ENCODE measurements at regions not wholly inside any gene's neighbourhood (a gene's known extent, or its start where the extent isn't known, plus 50 kb on each side); places are given as distances from the start of the nearest gene placed in this dataset.

DNA sequence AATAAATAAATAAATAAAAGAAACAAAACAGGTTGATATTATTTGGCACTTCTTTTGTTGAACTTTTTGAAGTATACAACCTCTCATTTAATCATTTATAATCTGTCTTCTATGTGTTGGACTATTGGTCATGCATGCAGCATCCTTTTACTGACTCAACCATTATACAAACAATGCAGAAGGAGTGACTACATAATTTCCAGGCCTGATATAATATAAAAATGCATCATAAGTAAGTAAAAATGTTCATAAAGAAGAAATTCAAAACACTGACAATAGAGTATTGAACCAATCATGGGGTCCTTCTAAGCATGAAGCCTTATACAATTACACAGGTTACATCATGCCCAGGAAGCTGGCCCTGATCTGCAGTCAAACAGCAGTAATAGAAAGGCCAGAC lies 141.5 kb upstream of the FN1 start:
- Mint-ChIP-seq H3K4me1 (ENCODE audit: low read depth, unreplicated experiment) (peaks cover 7% of the 10 kb centered on the region), H3K4me3 (ENCODE audit: unreplicated experiment) (no peak overlapping the region), H3K27ac (ENCODE audit: unreplicated experiment) (no peak overlapping the region), H3K27me3 (ENCODE audit: unreplicated experiment) (no peaks in the 10 kb centered on the region), H3K36me3 (ENCODE audit: unreplicated experiment) (no peaks in the 10 kb centered on the region), H3K9me3 (ENCODE audit: unreplicated experiment) (peaks cover 2% of the 10 kb centered on the region)
- TF ChIP-seq, protein P1, sequence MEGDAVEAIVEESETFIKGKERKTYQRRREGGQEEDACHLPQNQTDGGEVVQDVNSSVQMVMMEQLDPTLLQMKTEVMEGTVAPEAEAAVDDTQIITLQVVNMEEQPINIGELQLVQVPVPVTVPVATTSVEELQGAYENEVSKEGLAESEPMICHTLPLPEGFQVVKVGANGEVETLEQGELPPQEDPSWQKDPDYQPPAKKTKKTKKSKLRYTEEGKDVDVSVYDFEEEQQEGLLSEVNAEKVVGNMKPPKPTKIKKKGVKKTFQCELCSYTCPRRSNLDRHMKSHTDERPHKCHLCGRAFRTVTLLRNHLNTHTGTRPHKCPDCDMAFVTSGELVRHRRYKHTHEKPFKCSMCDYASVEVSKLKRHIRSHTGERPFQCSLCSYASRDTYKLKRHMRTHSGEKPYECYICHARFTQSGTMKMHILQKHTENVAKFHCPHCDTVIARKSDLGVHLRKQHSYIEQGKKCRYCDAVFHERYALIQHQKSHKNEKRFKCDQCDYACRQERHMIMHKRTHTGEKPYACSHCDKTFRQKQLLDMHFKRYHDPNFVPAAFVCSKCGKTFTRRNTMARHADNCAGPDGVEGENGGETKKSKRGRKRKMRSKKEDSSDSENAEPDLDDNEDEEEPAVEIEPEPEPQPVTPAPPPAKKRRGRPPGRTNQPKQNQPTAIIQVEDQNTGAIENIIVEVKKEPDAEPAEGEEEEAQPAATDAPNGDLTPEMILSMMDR (IDR thresholded peaks at IDR 0.05; ENCODE audit: partially characterized antibody, unreplicated experiment) = no peak
- no peak for DNase-seq

DNA sequence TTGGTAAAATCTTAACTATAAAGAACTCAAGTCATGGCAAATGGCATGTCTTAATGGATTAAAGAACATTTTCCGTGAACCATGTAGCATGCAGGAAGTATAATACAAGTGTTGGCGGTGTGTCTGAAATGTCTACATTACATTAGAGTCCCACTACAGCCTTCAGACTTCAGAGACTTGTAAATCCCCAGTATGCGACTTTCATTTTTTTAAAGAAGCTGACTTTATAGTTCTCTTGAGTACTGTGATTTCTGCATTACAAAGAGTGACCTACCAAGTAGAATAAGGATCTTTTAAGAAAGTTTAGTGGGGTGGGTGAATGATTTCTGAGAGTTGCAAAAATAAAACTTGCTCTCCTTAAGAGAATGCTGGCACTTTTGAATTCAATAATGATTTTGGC lies 140.7 kb upstream of the FN1 start:
- H3K36me3 Mint-ChIP-seq (ENCODE audit: unreplicated experiment) = no peaks in the 10 kb centered on the region
- H3K4me3 Mint-ChIP-seq (ENCODE audit: unreplicated experiment) = no peak overlapping the region
- no peaks in the 10 kb centered on the region for H3K27me3 Mint-ChIP-seq (ENCODE audit: unreplicated experiment)
- no peak for DNase-seq
- H3K9me3 Mint-ChIP-seq (ENCODE audit: unreplicated experiment) = peaks cover 2% of the 10 kb centered on the region
- TF ChIP-seq, protein P1 (IDR thresholded peaks at IDR 0.05; ENCODE audit: partially characterized antibody, unreplicated experiment) = no peak
- no peak overlapping the region for H3K27ac Mint-ChIP-seq (ENCODE audit: unreplicated experiment)
- H3K4me1 Mint-ChIP-seq (ENCODE audit: low read depth, unreplicated experiment) = peaks cover 7% of the 10 kb centered on the region

DNA sequence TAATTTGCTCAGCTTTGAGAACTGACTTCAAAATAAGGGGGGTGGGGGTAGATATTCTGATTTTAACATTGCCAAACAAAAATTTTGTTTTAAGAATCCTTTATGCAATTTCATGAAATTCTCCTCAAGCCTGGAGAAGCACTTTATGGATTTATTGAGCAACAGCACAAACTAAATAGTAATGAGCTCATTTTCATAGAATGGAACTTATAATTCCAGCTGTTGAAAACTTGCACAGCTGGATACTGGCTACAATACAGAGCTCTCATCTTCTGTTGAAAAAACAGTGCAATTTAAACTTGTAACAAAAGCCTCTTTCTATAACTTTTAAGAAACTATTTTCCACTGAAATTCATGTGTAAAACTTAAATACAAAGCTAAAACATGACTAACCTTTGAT lies 137.6 kb upstream of the FN1 start:
- TF ChIP-seq, protein P1 (IDR thresholded peaks at IDR 0.05; ENCODE audit: partially characterized antibody, unreplicated experiment) = no peak
- Mint-ChIP-seq H3K27me3 (ENCODE audit: unreplicated experiment) (peaks cover 2% of the 10 kb centered on the region), H3K27ac (ENCODE audit: unreplicated experiment) (no peak overlapping the region), H3K4me3 (ENCODE audit: unreplicated experiment) (no peak overlapping the region), H3K4me1 (ENCODE audit: low read depth, unreplicated experiment) (no peaks in the 10 kb centered on the region), H3K36me3 (ENCODE audit: unreplicated experiment) (no peaks in the 10 kb centered on the region), H3K9me3 (ENCODE audit: unreplicated experiment) (peaks cover 2% of the 10 kb centered on the region)
- DNase-seq = no peak

- Mint-ChIP-seq H3K4me3 (ENCODE audit: unreplicated experiment) (no peak overlapping the region), H3K27me3 (ENCODE audit: unreplicated experiment) (peaks cover 2% of the 10 kb centered on the region), H3K9me3 (ENCODE audit: unreplicated experiment) (peaks cover 2% of the 10 kb centered on the region), H3K36me3 (ENCODE audit: unreplicated experiment) (no peaks in the 10 kb centered on the region), H3K27ac (ENCODE audit: unreplicated experiment) (no peak overlapping the region), H3K4me1 (ENCODE audit: low read depth, unreplicated experiment) (no peaks in the 10 kb centered on the region)
- no peak for DNase-seq
- TF ChIP-seq, protein P1 (IDR thresholded peaks at IDR 0.05; ENCODE audit: partially characterized antibody, unreplicated experiment) = no peak
Measured at GRCh38 chr2:215572341-215572848, 136.5 kb upstream of the FN1 start.

GRCh38 chr2:215571689-215572088 lies 135.8 kb upstream of the FN1 start:
- H3K4me3 Mint-ChIP-seq (ENCODE audit: unreplicated experiment) = no peak overlapping the region
- DNase-seq = no peak
- H3K36me3 Mint-ChIP-seq (ENCODE audit: unreplicated experiment) = no peaks in the 10 kb centered on the region
- H3K27me3 Mint-ChIP-seq (ENCODE audit: unreplicated experiment) = peaks cover 2% of the 10 kb centered on the region
- peaks cover under 1% of the 10 kb centered on the region for H3K9me3 Mint-ChIP-seq (ENCODE audit: unreplicated experiment)
- no peaks in the 10 kb centered on the region for H3K4me1 Mint-ChIP-seq (ENCODE audit: low read depth, unreplicated experiment)
- TF ChIP-seq, protein P1 (IDR thresholded peaks at IDR 0.05; ENCODE audit: partially characterized antibody, unreplicated experiment) = no peak
- H3K27ac Mint-ChIP-seq (ENCODE audit: unreplicated experiment) = no peak overlapping the region
